ENCODE measurements at regions not wholly inside any gene's neighbourhood (a gene's known extent, or its start where the extent isn't known, plus 50 kb on each side); places are given as distances from the start of the nearest gene placed in this dataset.

- Histone ChIP-seq H3K36me3 (ENCODE audit: control insufficient read depth in 5 of 5, insufficient read depth in 5 of 5, low read length in 5 of 5) (no peaks in the 10 kb centered on the region), H3K9me3 (ENCODE audit: control insufficient read depth in 5 of 5, low read length in 5 of 5) (no peaks in the 10 kb centered on the region), H3K9ac (ENCODE audit: low read length in 5 of 5) (no peak overlapping the region), H3K27me3 (ENCODE audit: control insufficient read depth in 5 of 5, insufficient read depth in 4 of 5, low read length in 5 of 5) (no peaks in the 10 kb centered on the region), H3K4me1 (ENCODE audit: control insufficient read depth in 5 of 5, insufficient read depth in 5 of 5, low read length in 5 of 5) (no peaks in the 10 kb centered on the region), H3K27ac (ENCODE audit: low read depth, low read length) (no peak overlapping the region), H3K4me3 (ENCODE audit: low read depth in 1 of 5, low read length in 5 of 5) (no peak overlapping the region)
Observed at GRCh38 chr13:63201493-63201892, 1785.8 kb upstream of the PCDH20 start.

- H3K9me3 ChIP-seq (ENCODE audit: control insufficient read depth in 5 of 5, low read length in 5 of 5), result no peaks in the 10 kb centered on the region
- H3K27me3 ChIP-seq (ENCODE audit: control insufficient read depth in 5 of 5, insufficient read depth in 4 of 5, low read length in 5 of 5), result no peaks in the 10 kb centered on the region
- H3K9ac ChIP-seq (ENCODE audit: low read length in 5 of 5), result no peak overlapping the region
- H3K4me3 ChIP-seq (ENCODE audit: low read depth in 1 of 5, low read length in 5 of 5), result no peak overlapping the region
- no peak overlapping the region for H3K27ac ChIP-seq (ENCODE audit: low read depth, low read length)
- H3K4me1 ChIP-seq (ENCODE audit: control insufficient read depth in 5 of 5, insufficient read depth in 5 of 5, low read length in 5 of 5), result no peaks in the 10 kb centered on the region
- no peaks in the 10 kb centered on the region for H3K36me3 ChIP-seq (ENCODE audit: control insufficient read depth in 5 of 5, insufficient read depth in 5 of 5, low read length in 5 of 5)
Observed at GRCh38 chr13:63199508-63199907, 1783.9 kb upstream of the PCDH20 start.

- Histone ChIP-seq H3K27ac (ENCODE audit: low read depth, low read length) (no peak overlapping the region), H3K36me3 (ENCODE audit: control insufficient read depth in 5 of 5, insufficient read depth in 5 of 5, low read length in 5 of 5) (no peaks in the 10 kb centered on the region), H3K4me1 (ENCODE audit: control insufficient read depth in 5 of 5, insufficient read depth in 5 of 5, low read length in 5 of 5) (no peaks in the 10 kb centered on the region), H3K27me3 (ENCODE audit: control insufficient read depth in 5 of 5, insufficient read depth in 4 of 5, low read length in 5 of 5) (no peaks in the 10 kb centered on the region), H3K9ac (ENCODE audit: low read length in 5 of 5) (no peak overlapping the region), H3K4me3 (ENCODE audit: low read depth in 1 of 5, low read length in 5 of 5) (no peak overlapping the region), H3K9me3 (ENCODE audit: control insufficient read depth in 5 of 5, low read length in 5 of 5) (no peaks in the 10 kb centered on the region)
Observed at GRCh38 chr13:63198071-63198470, 1782.4 kb upstream of the PCDH20 start.

GRCh38 chr13:63195726-63196125, 1780.1 kb upstream of the PCDH20 start:
- H3K9me3 ChIP-seq (ENCODE audit: control insufficient read depth in 5 of 5, low read length in 5 of 5), result peaks cover 0 to under 1% (median 0%) of the 10 kb centered on the region in 5 donors
- H3K9ac ChIP-seq (ENCODE audit: low read length in 5 of 5), result no peak overlapping the region
- H3K36me3 ChIP-seq (ENCODE audit: control insufficient read depth in 5 of 5, insufficient read depth in 5 of 5, low read length in 5 of 5), result no peaks in the 10 kb centered on the region
- H3K4me3 ChIP-seq (ENCODE audit: low read depth in 1 of 5, low read length in 5 of 5), result no peak overlapping the region
- H3K27ac ChIP-seq (ENCODE audit: low read depth, low read length), result no peak overlapping the region
- no peaks in the 10 kb centered on the region for H3K27me3 ChIP-seq (ENCODE audit: control insufficient read depth in 5 of 5, insufficient read depth in 4 of 5, low read length in 5 of 5)
- no peaks in the 10 kb centered on the region for H3K4me1 ChIP-seq (ENCODE audit: control insufficient read depth in 5 of 5, insufficient read depth in 5 of 5, low read length in 5 of 5)

GRCh38 chr13:63190742-63191141, 1775.1 kb upstream of the PCDH20 start:
- no peaks in the 10 kb centered on the region for H3K4me1 ChIP-seq (ENCODE audit: control insufficient read depth in 5 of 5, insufficient read depth in 5 of 5, low read length in 5 of 5)
- peaks cover 0 to 2% (median 0%) of the 10 kb centered on the region in 5 donors for H3K9me3 ChIP-seq (ENCODE audit: control insufficient read depth in 5 of 5, low read length in 5 of 5)
- H3K27me3 ChIP-seq (ENCODE audit: control insufficient read depth in 5 of 5, insufficient read depth in 4 of 5, low read length in 5 of 5), result no peaks in the 10 kb centered on the region
- H3K36me3 ChIP-seq (ENCODE audit: control insufficient read depth in 5 of 5, insufficient read depth in 5 of 5, low read length in 5 of 5), result no peaks in the 10 kb centered on the region
- H3K9ac ChIP-seq (ENCODE audit: low read length in 5 of 5), result no peak overlapping the region
- no peak overlapping the region for H3K4me3 ChIP-seq (ENCODE audit: low read depth in 1 of 5, low read length in 5 of 5)
- no peak overlapping the region for H3K27ac ChIP-seq (ENCODE audit: low read depth, low read length)

GRCh38 chr13:63190219-63190618, 1774.6 kb upstream of the PCDH20 start:
- Histone ChIP-seq H3K27ac (ENCODE audit: low read depth, low read length) (no peak overlapping the region), H3K4me1 (ENCODE audit: control insufficient read depth in 5 of 5, insufficient read depth in 5 of 5, low read length in 5 of 5) (no peaks in the 10 kb centered on the region), H3K36me3 (ENCODE audit: control insufficient read depth in 5 of 5, insufficient read depth in 5 of 5, low read length in 5 of 5) (no peaks in the 10 kb centered on the region), H3K27me3 (ENCODE audit: control insufficient read depth in 5 of 5, insufficient read depth in 4 of 5, low read length in 5 of 5) (no peaks in the 10 kb centered on the region), H3K9ac (ENCODE audit: low read length in 5 of 5) (no peak overlapping the region), H3K9me3 (ENCODE audit: control insufficient read depth in 5 of 5, low read length in 5 of 5) (peaks cover 0 to 2% (median 0%) of the 10 kb centered on the region in 5 donors), H3K4me3 (ENCODE audit: low read depth in 1 of 5, low read length in 5 of 5) (no peak overlapping the region)

GRCh38 chr13:63189712-63190111, 1774.1 kb upstream of the PCDH20 start:
- H3K4me3 ChIP-seq (ENCODE audit: low read depth in 1 of 5, low read length in 5 of 5), result no peak overlapping the region

GRCh38 chr13:63184693-63185092, 1769.0 kb upstream of the PCDH20 start:
- H3K9ac ChIP-seq (ENCODE audit: low read length in 5 of 5), result no peak overlapping the region
- H3K9me3 ChIP-seq (ENCODE audit: control insufficient read depth in 5 of 5, low read length in 5 of 5), result no peaks in the 10 kb centered on the region
- no peaks in the 10 kb centered on the region for H3K36me3 ChIP-seq (ENCODE audit: control insufficient read depth in 5 of 5, insufficient read depth in 5 of 5, low read length in 5 of 5)
- H3K4me1 ChIP-seq (ENCODE audit: control insufficient read depth in 5 of 5, insufficient read depth in 5 of 5, low read length in 5 of 5), result no peaks in the 10 kb centered on the region
- no peak overlapping the region for H3K27ac ChIP-seq (ENCODE audit: low read depth, low read length)
- H3K4me3 ChIP-seq (ENCODE audit: low read depth in 1 of 5, low read length in 5 of 5), result no peak overlapping the region
- H3K27me3 ChIP-seq (ENCODE audit: control insufficient read depth in 5 of 5, insufficient read depth in 4 of 5, low read length in 5 of 5), result no peaks in the 10 kb centered on the region

More at GRCh38 chr13:63189712-63190111, 1774.1 kb upstream of the PCDH20 start:
- peaks cover 0 to 2% (median 0%) of the 10 kb centered on the region in 5 donors for H3K9me3 ChIP-seq (ENCODE audit: control insufficient read depth in 5 of 5, low read length in 5 of 5)
- no peaks in the 10 kb centered on the region for H3K27me3 ChIP-seq (ENCODE audit: control insufficient read depth in 5 of 5, insufficient read depth in 4 of 5, low read length in 5 of 5)
- H3K9ac ChIP-seq (ENCODE audit: low read length in 5 of 5), result no peak overlapping the region
- H3K27ac ChIP-seq (ENCODE audit: low read depth, low read length), result no peak overlapping the region
- no peaks in the 10 kb centered on the region for H3K36me3 ChIP-seq (ENCODE audit: control insufficient read depth in 5 of 5, insufficient read depth in 5 of 5, low read length in 5 of 5)
- H3K4me1 ChIP-seq (ENCODE audit: control insufficient read depth in 5 of 5, insufficient read depth in 5 of 5, low read length in 5 of 5), result no peaks in the 10 kb centered on the region

GRCh38 chr13:63175536-63175935, 1759.9 kb upstream of the PCDH20 start:
- no peak overlapping the region for H3K9ac ChIP-seq (ENCODE audit: low read length in 5 of 5)
- no peaks in the 10 kb centered on the region for H3K36me3 ChIP-seq (ENCODE audit: control insufficient read depth in 5 of 5, insufficient read depth in 5 of 5, low read length in 5 of 5)
- H3K4me3 ChIP-seq (ENCODE audit: low read depth in 1 of 5, low read length in 5 of 5), result no peak overlapping the region
- no peaks in the 10 kb centered on the region for H3K27me3 ChIP-seq (ENCODE audit: control insufficient read depth in 5 of 5, insufficient read depth in 4 of 5, low read length in 5 of 5)
- H3K9me3 ChIP-seq (ENCODE audit: control insufficient read depth in 5 of 5, low read length in 5 of 5), result no peaks in the 10 kb centered on the region
- H3K4me1 ChIP-seq (ENCODE audit: control insufficient read depth in 5 of 5, insufficient read depth in 5 of 5, low read length in 5 of 5), result no peaks in the 10 kb centered on the region
- H3K27ac ChIP-seq (ENCODE audit: low read depth, low read length), result no peak overlapping the region

- H3K4me3 ChIP-seq (ENCODE audit: low read depth in 1 of 5, low read length in 5 of 5), result no peak overlapping the region
- H3K27ac ChIP-seq (ENCODE audit: low read depth, low read length), result no peak overlapping the region
- no peaks in the 10 kb centered on the region for H3K27me3 ChIP-seq (ENCODE audit: control insufficient read depth in 5 of 5, insufficient read depth in 4 of 5, low read length in 5 of 5)
- H3K9ac ChIP-seq (ENCODE audit: low read length in 5 of 5), result no peak overlapping the region
- no peaks in the 10 kb centered on the region for H3K36me3 ChIP-seq (ENCODE audit: control insufficient read depth in 5 of 5, insufficient read depth in 5 of 5, low read length in 5 of 5)
- no peaks in the 10 kb centered on the region for H3K4me1 ChIP-seq (ENCODE audit: control insufficient read depth in 5 of 5, insufficient read depth in 5 of 5, low read length in 5 of 5)
- H3K9me3 ChIP-seq (ENCODE audit: control insufficient read depth in 5 of 5, low read length in 5 of 5), result no peaks in the 10 kb centered on the region
Observed at GRCh38 chr13:63167699-63168337, 1752.2 kb upstream of the PCDH20 start.
